NCI-H526 (cell line): ENCODE measurements at regions not wholly inside any gene's neighbourhood (a gene's known extent, or its start where the extent isn't known, plus 50 kb on each side); places are given as distances from the start of the nearest gene placed in this dataset.
"Not testable (repeated sequence)": the region's sequence is repeated elsewhere in the genome, so short reads cannot be mapped to it uniquely, and the experiment has no call there.

Source experiments
- DNase-seq, 2 experiments: peaks; one replicate each; lab custom pipeline; 2025; lab: John Stamatoyannopoulos, UW

- no peak for DNase-seq
These were observed 1068.5 kb upstream of the COX7C start for GRCh38 chr5:85549229-85549628.

DNA sequence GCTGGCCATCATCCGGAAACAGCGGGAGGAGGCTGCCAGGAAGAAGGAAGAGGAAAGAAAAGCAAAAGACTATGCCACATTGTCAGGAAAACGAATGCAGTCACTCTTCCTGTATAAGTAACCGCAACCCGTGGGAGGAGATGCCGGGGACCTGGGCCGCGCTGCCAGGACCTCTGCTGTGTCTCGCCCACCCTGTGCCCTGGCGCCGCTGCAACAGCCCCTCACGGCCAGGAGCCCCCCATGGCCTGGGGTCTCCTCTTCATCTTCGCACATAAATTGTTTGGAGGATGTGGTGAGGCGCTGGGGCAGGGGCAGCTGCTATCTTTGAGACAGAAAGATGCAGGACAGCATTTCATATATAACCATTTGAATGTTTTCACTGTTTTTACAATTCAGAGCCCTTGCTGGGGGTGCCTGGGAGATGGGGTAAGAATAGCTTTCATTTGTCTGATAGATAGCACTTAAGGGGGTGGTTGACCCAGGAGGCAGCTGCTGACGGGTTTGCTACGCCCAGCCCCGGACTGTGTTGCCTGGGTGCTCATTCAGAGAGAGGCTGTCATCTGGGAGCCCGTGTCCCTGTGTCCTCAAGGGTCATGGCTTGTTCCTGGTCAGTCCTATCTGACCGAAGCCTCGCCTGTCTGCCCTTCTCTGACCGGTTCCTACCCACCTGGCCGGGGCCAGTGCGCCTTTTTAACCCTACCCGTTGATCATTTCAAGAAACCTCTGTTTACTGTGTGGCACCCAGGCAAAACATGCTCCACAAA, 1067.7 kb upstream of the COX7C start:
- no peak for DNase-seq

DNA sequence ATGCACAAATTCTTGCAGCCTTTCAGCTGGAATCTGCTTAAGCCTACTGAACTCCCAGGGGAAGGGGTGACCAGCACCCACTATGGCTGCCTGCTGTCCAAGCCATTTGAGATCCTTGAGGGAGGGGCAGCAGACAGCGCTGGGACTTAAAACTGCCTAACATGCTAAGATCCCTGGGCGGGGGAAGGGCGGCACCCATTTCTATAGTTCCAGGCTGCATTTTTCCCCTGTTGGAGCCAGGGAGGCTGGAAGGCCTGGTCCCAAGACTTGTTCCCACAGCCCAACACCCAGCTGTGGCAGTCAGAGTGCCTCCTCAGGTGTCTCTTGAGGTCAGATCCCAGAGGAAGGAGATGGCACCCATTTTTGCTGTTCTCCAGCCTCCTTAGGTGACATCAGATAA, 1061.3 kb upstream of the COX7C start:
- DNase-seq: no peak

GRCh38 chr5:85576666-85577065, 1041.1 kb upstream of the COX7C start:
- DNase-seq: no peak

- DNase-seq: peak in 1 of 2 experiments; percentile 4
These were observed 1029.9 kb upstream of the COX7C start for GRCh38 chr5:85587806-85588205.

GRCh38 chr5:85588268-85588667, 1029.5 kb upstream of the COX7C start:
- DNase-seq: not testable (repeated sequence)

- no peak for DNase-seq
These were observed 1027.0 kb upstream of the COX7C start for GRCh38 chr5:85590764-85591163.

- DNase-seq: no peak
These were observed 1026.4 kb upstream of the COX7C start for GRCh38 chr5:85591311-85591710.

- DNase-seq: no peak
These were observed 1014.9 kb upstream of the COX7C start for GRCh38 chr5:85602843-85603242.

GRCh38 chr5:85604378-85604777, 1013.4 kb upstream of the COX7C start:
- DNase-seq: no peak

- DNase-seq: no peak
These were observed 1013.0 kb upstream of the COX7C start for GRCh38 chr5:85604786-85605185.

DNA sequence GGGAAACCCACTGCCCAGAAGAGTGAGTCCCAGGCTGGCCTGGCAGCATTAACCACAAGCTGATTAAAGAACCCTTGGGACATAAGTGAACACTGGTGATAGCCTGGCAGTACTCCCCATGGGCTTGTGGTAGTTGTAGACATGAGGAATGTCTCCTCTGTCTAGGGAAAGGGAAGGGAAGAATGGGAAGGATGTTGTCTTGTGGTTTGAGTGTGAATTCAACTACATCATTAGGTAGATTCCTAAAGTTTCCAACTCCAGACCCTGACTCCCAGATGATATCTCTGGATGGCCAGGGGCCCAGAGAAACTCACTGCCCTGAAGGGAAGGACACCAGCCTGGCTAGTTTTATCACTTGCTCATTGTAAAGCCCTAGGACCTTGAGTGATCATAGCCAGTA, 1012.4 kb upstream of the COX7C start:
- no peak for DNase-seq

DNA sequence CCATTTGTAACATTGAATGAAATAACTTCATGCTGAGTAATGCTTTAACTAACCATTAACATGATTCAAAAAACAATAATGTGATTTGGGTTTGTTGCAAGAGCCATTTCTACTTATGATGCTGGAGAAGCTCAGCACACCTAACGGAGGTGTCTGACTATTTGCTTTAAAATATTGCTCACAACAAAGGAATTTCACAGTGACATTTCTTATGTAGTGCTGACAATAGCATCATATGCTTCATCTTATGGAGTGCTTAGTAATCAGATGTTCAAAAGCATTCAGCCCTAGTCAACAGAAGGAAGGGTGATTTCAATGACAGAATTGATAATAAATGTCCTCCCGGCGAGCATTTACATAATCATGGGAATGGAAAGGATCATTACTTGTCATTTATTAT, 1003.3 kb upstream of the COX7C start:
- no peak for DNase-seq

GRCh38 chr5:85621668-85622067, 996.1 kb upstream of the COX7C start:
- DNase-seq: no peak

DNA sequence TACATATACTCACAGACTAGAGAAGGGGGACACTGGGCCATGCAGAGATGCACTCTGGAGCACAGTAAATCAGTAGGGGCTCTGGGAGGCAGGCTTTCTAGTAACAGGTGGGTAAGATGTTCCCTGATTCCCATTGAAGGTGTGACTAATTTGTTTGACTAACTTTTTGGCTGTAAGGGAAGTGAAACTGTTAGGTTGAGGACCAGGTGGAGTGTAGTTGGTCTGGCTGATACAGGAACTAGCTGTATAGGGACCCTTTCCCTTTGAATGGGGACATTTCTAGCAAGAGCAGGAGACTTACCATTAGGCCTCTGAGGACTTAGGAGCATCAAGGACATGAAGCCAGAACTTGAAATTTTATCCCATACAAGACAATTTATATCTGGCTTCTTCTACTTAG, 989.6 kb upstream of the COX7C start:
- DNase-seq: no peak

GRCh38 chr5:85638495-85639125, 979.1 kb upstream of the COX7C start:
- DNase-seq: peak in 1 of 2 experiments; percentile 14

- DNase-seq: no peak
These were observed 971.7 kb upstream of the COX7C start for GRCh38 chr5:85646036-85646435.

DNA sequence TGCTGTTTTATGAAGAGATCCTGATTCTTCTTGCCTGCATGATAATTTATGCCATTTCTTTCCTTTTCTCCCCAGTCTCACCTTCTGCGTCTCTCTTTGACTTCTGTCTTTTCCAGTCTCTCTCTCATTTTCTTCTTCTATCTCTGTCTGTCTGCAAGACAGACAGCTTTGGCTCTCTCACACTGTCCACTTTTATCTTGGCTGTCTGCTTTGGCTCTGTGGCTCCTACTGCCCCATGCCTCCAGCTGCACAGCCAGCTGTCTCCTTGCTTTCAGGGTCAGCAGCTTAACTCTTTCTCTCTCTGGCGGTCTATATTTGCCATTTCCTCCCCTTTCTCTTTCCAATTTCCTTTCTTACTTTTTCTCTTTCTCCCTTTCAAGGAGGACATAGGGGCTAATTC, 971.1 kb upstream of the COX7C start:
- no peak for DNase-seq

DNA sequence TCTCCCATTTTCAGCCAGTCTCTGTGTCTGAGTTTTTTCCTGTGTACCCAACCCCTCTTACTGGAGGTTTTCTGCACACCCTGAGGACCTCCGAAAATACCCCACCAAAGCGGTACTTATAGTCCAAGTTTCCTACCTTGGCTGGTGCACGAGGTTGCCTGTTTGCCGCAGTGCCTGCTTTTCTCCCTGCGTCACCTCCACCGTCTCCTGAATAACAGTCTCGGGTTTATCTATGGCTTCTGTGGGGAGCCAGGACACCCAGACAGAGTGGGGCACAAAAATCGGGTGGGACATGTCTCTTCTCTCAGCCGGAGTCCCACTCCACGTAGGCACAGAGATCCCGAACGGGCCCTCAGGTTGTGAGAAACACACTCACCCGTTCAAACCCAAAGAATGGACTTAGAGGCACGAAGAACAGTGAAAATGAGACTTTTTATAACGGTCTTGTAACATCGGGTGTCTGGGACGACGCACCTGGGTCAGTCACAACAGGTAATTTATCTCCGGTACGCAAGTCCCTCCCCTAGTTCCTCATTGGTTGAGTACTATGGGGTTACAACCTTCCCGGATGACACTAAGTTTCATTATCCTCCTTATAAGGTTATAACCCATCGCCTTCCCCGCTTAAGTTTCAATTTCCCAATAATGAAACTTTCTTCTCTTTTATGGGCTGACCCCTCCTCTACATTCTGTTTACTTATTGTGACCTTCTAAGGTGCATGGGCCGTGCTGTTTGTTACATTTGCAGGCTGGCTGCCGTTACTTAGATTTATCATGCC, 970.2 kb upstream of the COX7C start:
- DNase-seq: no peak

DNA sequence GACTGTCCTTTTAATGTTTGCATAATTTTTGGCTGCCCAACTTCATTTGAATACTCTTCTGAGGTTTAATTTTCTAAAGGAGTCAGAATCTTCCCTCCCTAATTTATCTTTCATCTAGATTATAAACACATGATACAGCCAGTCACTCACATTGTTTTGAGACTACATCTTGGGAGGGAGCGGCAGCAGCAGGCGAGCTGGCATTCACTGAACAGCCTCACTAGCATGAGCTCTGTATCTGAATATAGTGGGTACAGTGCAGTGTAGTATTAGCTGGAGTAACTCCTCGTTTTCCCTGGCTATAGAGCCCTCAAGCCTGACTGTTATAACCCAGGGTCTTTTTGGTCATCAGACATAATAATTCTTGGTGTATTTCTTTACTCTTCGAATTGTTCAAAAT, 969.2 kb upstream of the COX7C start:
- DNase-seq: no peak

- no peak for DNase-seq
These were observed 966.0 kb upstream of the COX7C start for GRCh38 chr5:85651731-85652130.

GRCh38 chr5:85654144-85654543, 963.6 kb upstream of the COX7C start:
- DNase-seq: not testable (repeated sequence)

- no peak for DNase-seq
These were observed 961.7 kb upstream of the COX7C start for GRCh38 chr5:85656050-85656449.
